WTC11 (cell line): ENCODE measurements at regions not wholly inside any gene's neighbourhood (a gene's known extent, or its start where the extent isn't known, plus 50 kb on each side); places are given as distances from the start of the nearest gene placed in this dataset.

Experiments used
- ATAC-seq: fragments of 200-7000 bp; cut with Tn5 transposase; 2 replicates; pipeline ENCODE4 v1.10.0; 2021; ENCODE audit warnings: mild to moderate bottlenecking, moderate library complexity
- CTCF ChIA-PET: fragments of 300-600 bp; sonication (Branson Sonifier 250); formaldehyde crosslinking; loops from one replicate; lab custom pipeline; 2021; ENCODE audit warnings: antibody characterized with exemption; lab: Charles Lee
- POLR2A ChIA-PET: fragments of 350-600 bp; sonication (Branson Sonifier 250); formaldehyde crosslinking; loops from one replicate; lab custom pipeline; 2021; ENCODE audit warnings: antibody characterized with exemption; lab: Charles Lee
- DNase-seq: peaks from one replicate; pipeline ENCODE4 v3.0.0; 2021; ENCODE audit warnings: low spot score
- H3K27ac Mint-ChIP-seq: 2 replicates; pipeline ENCODE4 v1.8.0; 2021; ENCODE audit warnings: mixed read lengths
- H3K27me3 Mint-ChIP-seq: 2 replicates; pipeline ENCODE4 v1.8.0; 2021; ENCODE audit warnings: low read depth, mild to moderate bottlenecking, moderate library complexity, mixed read lengths
- H3K36me3 Mint-ChIP-seq: 2 replicates; pipeline ENCODE4 v1.8.0; 2021; ENCODE audit warnings: mixed read lengths
- H3K4me1 Mint-ChIP-seq: 2 replicates; pipeline ENCODE4 v1.8.0; 2022; ENCODE audit warnings: mixed read lengths
- H3K4me3 Mint-ChIP-seq: 2 replicates; pipeline ENCODE4 v1.8.0; 2021; ENCODE audit warnings: mild to moderate bottlenecking, moderate library complexity, mixed read lengths
- H3K9me3 Mint-ChIP-seq: 2 replicates; pipeline ENCODE4 v1.8.0; 2021; ENCODE audit warnings: mixed read lengths
- CBFB ChIP-seq: sonication (generic); formaldehyde crosslinking; IDR thresholded peaks from 2 replicates; pipeline ENCODE4 v1.8.1; 2022; ENCODE audit warnings: mild to moderate bottlenecking, low read depth, missing genetic modification reagents
- GTF2I ChIP-seq: fragments of 250-450 bp; sonication (Bioruptor Pico); conservative IDR thresholded peaks from 2 replicates; pipeline ENCODE4 v1.4.0; 2021; ENCODE audit warnings: mild to moderate bottlenecking
- JUN ChIP-seq: sonication (generic); formaldehyde crosslinking; IDR thresholded peaks from 2 replicates; pipeline ENCODE4 v1.8.0; 2023; ENCODE audit warnings: mild to moderate bottlenecking, missing genetic modification reagents
- MXD4 ChIP-seq: fragments of 250-450 bp; sonication (Bioruptor Pico); IDR thresholded peaks from 2 replicates; pipeline ENCODE4 v1.8.0; 2021; ENCODE audit warnings: mild to moderate bottlenecking, moderate library complexity, borderline replicate concordance
- NFYB ChIP-seq: sonication (generic); formaldehyde crosslinking; conservative IDR thresholded peaks from 2 replicates; pipeline ENCODE4 v1.8.0; 2022; ENCODE audit warnings: low read depth, missing genetic modification reagents
- NR2C2 ChIP-seq: sonication (generic); formaldehyde crosslinking; IDR thresholded peaks from 2 replicates; pipeline ENCODE4 v1.8.0; 2022; ENCODE audit warnings: mild to moderate bottlenecking, missing genetic modification reagents
- OVOL2 ChIP-seq: fragments of 250-450 bp; sonication (Bioruptor Pico); IDR thresholded peaks from 2 replicates; pipeline ENCODE4 v1.9.0; 2021; ENCODE audit warnings: mild to moderate bottlenecking, borderline replicate concordance
- SMAD4 ChIP-seq: sonication (generic); formaldehyde crosslinking; IDR thresholded peaks from 2 replicates; pipeline ENCODE4 v1.8.0; 2022; ENCODE audit warnings: mild to moderate bottlenecking, missing genetic modification reagents
- SP1 ChIP-seq: sonication (generic); formaldehyde crosslinking; conservative IDR thresholded peaks from 2 replicates; pipeline ENCODE4 v1.8.1; 2022; ENCODE audit warnings: missing genetic modification reagents
- ZNF423 ChIP-seq: fragments of 250-450 bp; sonication (Bioruptor Pico); IDR thresholded peaks from 2 replicates; pipeline ENCODE4 v2.1.2; 2022; ENCODE audit warnings: mild to moderate bottlenecking, moderate library complexity
- ZNF671 ChIP-seq: fragments of 250-450 bp; sonication (Bioruptor Pico); IDR thresholded peaks from 2 replicates; pipeline ENCODE4 v1.8.0; 2021; ENCODE audit warnings: mild to moderate bottlenecking
- TF ChIP-seq, protein P1 (sequence below): sonication (generic); formaldehyde crosslinking; IDR thresholded peaks from 2 replicates; pipeline ENCODE4 v1.8.1; 2023; ENCODE audit warnings: mild to moderate bottlenecking, moderate library complexity, missing genetic modification reagents
- TF ChIP-seq, protein P2 (sequence below): fragments of 200-600 bp; IDR thresholded peaks from 2 replicates; pipeline ENCODE4 v1.8.0; 2022; ENCODE audit warnings: antibody characterized with exemption
- TF ChIP-seq, protein P3 (sequence below): sonication (generic); formaldehyde crosslinking; IDR thresholded peaks from 2 replicates; pipeline ENCODE4 v1.8.0; 2023; ENCODE audit warnings: mild to moderate bottlenecking, missing genetic modification reagents
- TF ChIP-seq, protein P4 (sequence below): sonication (generic); formaldehyde crosslinking; IDR thresholded peaks from 2 replicates; pipeline ENCODE4 v1.8.1; 2023; ENCODE audit warnings: mild to moderate bottlenecking, missing genetic modification reagents, borderline replicate concordance
- TF ChIP-seq, protein P5 (sequence below): fragments of 250-450 bp; sonication (Bioruptor Pico); IDR thresholded peaks from 2 replicates; pipeline ENCODE4 v2.1.2; 2022; ENCODE audit warnings: mild to moderate bottlenecking, moderate library complexity

DNA sequence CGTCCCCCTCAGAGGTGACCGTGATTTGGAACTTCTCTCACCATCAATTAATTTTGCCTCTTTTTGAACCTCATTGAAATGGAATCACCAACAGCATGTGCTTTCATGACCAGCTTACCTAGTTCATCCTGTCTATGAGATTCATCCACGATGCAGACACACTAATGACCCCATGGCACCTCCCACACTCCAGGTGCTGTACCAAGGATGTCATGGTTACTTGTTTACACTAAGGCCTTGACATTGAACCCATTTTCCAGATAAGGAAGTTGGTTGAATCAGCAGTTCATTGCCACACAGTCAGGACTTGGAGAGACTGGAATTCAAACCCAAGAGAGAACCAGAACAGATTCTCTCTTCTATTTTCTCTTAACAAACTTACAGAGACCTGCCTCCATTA lies 139.0 kb downstream of the ZFP36L2 start (continued):
- TF ChIP-seq, protein P1, sequence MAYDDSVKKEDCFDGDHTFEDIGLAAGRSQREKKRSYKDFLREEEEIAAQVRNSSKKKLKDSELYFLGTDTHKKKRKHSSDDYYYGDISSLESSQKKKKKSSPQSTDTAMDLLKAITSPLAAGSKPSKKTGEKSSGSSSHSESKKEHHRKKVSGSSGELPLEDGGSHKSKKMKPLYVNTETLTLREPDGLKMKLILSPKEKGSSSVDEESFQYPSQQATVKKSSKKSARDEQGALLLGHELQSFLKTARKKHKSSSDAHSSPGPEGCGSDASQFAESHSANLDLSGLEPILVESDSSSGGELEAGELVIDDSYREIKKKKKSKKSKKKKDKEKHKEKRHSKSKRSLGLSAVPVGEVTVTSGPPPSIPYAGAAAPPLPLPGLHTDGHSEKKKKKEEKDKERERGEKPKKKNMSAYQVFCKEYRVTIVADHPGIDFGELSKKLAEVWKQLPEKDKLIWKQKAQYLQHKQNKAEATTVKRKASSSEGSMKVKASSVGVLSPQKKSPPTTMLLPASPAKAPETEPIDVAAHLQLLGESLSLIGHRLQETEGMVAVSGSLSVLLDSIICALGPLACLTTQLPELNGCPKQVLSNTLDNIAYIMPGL (CRISPR knock-in tag), result no peak
- TF ChIP-seq NR2C2 (CRISPR knock-in tag) (no peak), CBFB (CRISPR knock-in tag) (no peak), NFYB (CRISPR knock-in tag) (no peak), OVOL2 (no peak), ZNF671 (CRISPR knock-in tag) (no peak), GTF2I (CRISPR knock-in tag) (no peak), SP1 (CRISPR knock-in tag) (no peak), SMAD4 (no peak)
- TF ChIP-seq, protein P2, sequence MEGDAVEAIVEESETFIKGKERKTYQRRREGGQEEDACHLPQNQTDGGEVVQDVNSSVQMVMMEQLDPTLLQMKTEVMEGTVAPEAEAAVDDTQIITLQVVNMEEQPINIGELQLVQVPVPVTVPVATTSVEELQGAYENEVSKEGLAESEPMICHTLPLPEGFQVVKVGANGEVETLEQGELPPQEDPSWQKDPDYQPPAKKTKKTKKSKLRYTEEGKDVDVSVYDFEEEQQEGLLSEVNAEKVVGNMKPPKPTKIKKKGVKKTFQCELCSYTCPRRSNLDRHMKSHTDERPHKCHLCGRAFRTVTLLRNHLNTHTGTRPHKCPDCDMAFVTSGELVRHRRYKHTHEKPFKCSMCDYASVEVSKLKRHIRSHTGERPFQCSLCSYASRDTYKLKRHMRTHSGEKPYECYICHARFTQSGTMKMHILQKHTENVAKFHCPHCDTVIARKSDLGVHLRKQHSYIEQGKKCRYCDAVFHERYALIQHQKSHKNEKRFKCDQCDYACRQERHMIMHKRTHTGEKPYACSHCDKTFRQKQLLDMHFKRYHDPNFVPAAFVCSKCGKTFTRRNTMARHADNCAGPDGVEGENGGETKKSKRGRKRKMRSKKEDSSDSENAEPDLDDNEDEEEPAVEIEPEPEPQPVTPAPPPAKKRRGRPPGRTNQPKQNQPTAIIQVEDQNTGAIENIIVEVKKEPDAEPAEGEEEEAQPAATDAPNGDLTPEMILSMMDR, result no peak
- TF ChIP-seq, protein P3, sequence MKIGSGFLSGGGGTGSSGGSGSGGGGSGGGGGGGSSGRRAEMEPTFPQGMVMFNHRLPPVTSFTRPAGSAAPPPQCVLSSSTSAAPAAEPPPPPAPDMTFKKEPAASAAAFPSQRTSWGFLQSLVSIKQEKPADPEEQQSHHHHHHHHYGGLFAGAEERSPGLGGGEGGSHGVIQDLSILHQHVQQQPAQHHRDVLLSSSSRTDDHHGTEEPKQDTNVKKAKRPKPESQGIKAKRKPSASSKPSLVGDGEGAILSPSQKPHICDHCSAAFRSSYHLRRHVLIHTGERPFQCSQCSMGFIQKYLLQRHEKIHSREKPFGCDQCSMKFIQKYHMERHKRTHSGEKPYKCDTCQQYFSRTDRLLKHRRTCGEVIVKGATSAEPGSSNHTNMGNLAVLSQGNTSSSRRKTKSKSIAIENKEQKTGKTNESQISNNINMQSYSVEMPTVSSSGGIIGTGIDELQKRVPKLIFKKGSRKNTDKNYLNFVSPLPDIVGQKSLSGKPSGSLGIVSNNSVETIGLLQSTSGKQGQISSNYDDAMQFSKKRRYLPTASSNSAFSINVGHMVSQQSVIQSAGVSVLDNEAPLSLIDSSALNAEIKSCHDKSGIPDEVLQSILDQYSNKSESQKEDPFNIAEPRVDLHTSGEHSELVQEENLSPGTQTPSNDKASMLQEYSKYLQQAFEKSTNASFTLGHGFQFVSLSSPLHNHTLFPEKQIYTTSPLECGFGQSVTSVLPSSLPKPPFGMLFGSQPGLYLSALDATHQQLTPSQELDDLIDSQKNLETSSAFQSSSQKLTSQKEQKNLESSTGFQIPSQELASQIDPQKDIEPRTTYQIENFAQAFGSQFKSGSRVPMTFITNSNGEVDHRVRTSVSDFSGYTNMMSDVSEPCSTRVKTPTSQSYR, result no peak

DNA sequence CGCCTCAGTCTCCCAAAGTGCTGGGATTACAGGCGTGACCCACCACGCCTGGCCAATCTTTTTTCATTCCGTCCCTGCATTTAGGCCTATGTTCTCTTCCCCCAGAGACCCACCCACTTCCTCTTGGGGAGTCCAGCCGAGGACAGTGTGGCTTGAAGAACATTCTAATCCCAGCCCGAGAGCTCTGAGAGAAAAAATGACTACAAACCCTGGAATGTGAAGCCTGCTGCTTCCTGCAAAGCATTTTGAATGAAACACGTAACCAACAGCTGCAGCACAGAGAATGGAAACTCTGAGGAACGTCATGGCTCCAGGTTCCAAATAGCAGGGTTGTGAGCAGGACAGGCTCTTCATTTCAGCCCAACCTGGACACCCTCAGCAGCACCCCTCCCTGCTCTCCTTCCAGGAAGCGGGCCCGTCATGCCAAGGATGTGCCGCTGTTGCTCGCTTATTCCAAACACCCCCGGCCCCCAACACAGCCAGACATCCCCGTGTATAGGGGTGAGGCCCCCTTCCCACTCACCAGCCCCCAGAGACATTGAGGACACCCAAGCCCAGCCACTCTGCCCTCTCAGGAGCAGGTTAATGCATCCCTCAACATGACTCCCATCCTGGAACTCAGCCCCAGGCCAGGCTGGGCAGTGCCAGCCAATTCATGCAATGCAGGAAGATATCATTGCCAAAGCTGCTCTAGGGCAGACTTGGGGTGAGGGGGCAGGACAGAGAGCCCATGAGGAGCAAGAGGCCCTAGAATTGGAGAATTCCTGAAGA lies 139.8 kb downstream of the ZFP36L2 start:
- H3K27me3 Mint-ChIP-seq, result no peaks in the 10 kb centered on the region; the same call in 1 of the 2 replicates
- no peak overlapping the region for H3K4me3 Mint-ChIP-seq
- TF ChIP-seq, protein P4, sequence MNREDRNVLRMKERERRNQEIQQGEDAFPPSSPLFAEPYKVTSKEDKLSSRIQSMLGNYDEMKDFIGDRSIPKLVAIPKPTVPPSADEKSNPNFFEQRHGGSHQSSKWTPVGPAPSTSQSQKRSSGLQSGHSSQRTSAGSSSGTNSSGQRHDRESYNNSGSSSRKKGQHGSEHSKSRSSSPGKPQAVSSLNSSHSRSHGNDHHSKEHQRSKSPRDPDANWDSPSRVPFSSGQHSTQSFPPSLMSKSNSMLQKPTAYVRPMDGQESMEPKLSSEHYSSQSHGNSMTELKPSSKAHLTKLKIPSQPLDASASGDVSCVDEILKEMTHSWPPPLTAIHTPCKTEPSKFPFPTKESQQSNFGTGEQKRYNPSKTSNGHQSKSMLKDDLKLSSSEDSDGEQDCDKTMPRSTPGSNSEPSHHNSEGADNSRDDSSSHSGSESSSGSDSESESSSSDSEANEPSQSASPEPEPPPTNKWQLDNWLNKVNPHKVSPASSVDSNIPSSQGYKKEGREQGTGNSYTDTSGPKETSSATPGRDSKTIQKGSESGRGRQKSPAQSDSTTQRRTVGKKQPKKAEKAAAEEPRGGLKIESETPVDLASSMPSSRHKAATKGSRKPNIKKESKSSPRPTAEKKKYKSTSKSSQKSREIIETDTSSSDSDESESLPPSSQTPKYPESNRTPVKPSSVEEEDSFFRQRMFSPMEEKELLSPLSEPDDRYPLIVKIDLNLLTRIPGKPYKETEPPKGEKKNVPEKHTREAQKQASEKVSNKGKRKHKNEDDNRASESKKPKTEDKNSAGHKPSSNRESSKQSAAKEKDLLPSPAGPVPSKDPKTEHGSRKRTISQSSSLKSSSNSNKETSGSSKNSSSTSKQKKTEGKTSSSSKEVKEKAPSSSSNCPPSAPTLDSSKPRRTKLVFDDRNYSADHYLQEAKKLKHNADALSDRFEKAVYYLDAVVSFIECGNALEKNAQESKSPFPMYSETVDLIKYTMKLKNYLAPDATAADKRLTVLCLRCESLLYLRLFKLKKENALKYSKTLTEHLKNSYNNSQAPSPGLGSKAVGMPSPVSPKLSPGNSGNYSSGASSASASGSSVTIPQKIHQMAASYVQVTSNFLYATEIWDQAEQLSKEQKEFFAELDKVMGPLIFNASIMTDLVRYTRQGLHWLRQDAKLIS (CRISPR knock-in tag), result no peak
- TF ChIP-seq MXD4 (CRISPR knock-in tag), result no peak
- TF ChIP-seq ZNF423 (CRISPR knock-in tag), result no peak
- no peak for TF ChIP-seq SP1 (CRISPR knock-in tag)
- TF ChIP-seq, protein P5, sequence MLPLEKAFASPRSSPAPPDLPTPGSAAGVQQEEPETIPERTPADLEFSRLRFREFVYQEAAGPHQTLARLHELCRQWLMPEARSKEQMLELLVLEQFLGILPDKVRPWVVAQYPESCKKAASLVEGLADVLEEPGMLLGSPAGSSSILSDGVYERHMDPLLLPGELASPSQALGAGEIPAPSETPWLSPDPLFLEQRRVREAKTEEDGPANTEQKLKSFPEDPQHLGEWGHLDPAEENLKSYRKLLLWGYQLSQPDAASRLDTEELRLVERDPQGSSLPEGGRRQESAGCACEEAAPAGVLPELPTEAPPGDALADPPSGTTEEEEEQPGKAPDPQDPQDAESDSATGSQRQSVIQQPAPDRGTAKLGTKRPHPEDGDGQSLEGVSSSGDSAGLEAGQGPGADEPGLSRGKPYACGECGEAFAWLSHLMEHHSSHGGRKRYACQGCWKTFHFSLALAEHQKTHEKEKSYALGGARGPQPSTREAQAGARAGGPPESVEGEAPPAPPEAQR (CRISPR knock-in tag), result no peak
- TF ChIP-seq OVOL2, result no peak
- TF ChIP-seq CBFB (CRISPR knock-in tag), result no peak
- TF ChIP-seq JUN, result no peak
- ATAC-seq (peak; percentile 13; the same call in 1 of the 2 replicates), DNase-seq (no peak)
- peaks cover 20% of the 10 kb centered on the region for H3K9me3 Mint-ChIP-seq
- ChIA-PET POLR2A (interaction anchor here (0.7 kb wide), 1 partner anchor 135 kb away, joined by 4 read pairs; no protein-coding TSS in a partner anchor), CTCF (no interaction called here)
- peaks cover 19% of the 10 kb centered on the region for H3K36me3 Mint-ChIP-seq
- peaks cover 43% of the 10 kb centered on the region for H3K4me1 Mint-ChIP-seq
- no peak overlapping the region for H3K27ac Mint-ChIP-seq
